ENCODE measurements at regions not wholly inside any gene's neighbourhood (a gene's known extent, or its start where the extent isn't known, plus 50 kb on each side); places are given as distances from the start of the nearest gene placed in this dataset.
"Not testable (repeated sequence)": the region's sequence is repeated elsewhere in the genome, so short reads cannot be mapped to it uniquely, and the experiment has no call there.

DNA sequence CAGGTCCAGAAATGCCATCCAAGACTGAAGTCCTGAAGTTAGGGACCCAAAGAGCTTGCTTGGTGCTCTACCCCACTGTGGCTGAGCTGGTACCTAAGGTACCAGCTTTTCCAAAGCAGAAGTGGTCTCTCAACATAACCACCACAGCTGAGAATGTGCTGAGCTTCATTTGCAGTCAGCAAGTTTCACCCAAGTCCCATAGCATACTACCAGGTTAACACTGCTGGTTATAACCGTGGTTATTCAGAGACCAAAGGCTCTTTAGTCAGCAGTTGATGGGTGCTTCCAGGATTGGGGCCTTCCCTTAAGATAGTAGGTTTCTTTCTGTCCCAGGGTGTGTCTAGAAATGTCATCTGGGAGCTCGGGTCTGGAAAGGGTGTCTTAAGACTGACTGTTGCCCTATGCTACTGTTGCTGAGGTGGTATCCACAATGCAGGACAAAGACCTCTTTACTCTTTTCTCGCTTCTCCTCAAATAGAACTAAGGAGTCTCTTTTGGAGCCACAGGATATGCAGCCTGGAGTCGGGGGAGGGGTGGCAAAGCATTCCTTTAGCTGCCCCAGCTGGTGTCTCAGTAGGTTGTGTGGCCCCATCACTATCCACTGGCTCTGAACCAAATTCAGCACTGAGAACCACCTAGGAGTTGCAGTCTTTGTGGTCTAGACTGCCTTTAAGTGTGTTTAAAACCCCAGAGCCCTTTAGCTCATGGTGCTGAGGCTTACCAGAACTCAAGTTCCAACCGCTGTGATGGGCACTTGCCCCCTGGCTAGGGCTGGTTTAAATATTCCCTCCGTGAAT, 354.9 kb upstream of the SEMA3C start:
- DNase-seq = no peak

DNA sequence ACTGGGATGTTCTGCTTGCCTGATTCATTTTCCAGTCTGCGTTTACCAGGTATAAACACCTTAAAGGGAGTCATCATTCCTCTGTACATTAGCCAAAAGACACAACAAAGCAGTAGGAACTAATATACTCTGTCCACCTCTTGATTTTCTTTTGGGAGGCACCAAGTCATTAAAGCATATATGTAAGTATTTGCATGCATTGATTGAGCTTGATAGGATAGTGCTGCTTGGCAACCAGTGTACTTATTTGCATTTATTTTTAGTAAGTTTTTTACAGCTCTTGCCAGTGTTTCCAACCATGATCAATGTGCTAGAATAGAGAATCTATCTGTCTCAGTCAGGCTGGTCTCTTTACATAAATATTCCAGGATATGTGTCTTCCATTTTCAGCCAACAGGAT, 353.3 kb upstream of the SEMA3C start:
- DNase-seq = no peak

DNA sequence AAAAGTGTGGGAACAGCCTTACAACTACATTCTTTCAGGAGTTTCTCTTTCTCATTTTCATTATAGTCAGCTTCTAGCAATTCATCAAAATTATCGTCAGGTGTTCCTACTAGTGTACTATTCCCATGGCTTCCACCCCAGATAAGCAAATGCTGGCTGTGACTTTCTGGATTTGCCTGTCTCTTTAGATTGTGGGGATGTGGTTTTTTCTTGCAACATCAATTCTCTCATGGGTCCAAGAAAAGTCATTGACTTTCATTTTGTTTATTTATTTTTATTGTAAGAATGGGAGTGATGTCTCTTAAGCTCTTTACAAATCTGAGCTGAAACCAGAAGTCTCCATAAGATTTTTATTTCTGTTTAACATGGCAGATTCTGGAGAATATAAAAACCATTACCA, 349.7 kb upstream of the SEMA3C start:
- no peak for DNase-seq

DNA sequence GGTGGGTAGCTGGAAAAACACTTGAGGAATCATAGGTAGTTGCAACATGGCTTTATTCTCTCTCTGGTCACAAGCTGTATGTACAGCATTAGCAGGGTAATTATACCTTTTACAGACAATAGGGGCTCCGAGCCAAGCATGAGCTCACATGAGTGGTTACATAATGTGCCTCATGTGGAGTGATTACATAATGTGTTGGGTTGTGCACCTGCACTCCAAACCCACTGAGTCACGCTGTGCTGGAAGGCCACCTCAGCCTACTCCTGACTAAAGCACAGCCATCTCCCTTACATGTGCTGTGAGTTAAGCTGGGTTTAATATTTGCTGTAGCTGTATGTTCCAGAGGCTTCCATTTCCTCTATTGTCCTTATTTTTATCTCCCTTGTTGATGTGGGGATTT, 348.7 kb upstream of the SEMA3C start:
- DNase-seq = no peak

DNA sequence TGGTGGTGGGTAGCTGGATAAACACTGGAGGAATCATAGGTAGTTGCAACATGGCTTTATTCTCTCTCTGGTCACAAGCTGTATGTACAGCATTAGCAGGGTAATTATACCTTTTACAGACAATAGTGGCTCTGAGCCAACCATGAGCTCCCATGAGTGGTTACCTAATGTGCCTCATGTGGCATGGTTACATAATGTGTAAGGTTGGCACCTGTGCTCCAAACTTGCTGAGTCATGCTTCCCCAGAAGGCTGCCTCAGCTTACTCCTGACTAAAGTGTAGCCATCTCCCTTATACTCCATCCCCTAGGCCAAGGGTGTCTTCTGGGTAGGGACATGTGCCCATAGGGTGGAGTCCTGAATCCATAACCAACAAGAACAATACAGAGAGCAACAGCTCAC, 345.3 kb upstream of the SEMA3C start:
- DNase-seq = no peak

DNA sequence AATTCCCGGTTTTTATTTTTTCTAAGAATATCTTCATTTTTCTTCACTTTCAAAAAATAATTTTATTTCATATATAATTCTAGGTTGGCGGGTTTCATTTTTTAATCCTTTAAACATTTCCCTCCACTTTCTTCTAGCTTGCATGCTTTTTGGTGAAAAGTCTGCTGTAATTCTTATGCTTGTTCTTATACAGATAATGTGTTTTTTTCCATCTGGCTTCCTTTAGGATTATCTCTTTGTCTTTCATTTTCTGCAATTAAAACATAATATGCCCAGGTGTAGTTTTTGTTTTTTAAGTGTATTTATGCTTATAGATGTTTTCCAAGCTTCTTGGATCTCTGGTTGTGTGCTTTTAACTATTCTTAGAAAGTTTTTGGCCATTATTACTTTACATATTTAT, 341.3 kb upstream of the SEMA3C start:
- no peak for DNase-seq

DNA sequence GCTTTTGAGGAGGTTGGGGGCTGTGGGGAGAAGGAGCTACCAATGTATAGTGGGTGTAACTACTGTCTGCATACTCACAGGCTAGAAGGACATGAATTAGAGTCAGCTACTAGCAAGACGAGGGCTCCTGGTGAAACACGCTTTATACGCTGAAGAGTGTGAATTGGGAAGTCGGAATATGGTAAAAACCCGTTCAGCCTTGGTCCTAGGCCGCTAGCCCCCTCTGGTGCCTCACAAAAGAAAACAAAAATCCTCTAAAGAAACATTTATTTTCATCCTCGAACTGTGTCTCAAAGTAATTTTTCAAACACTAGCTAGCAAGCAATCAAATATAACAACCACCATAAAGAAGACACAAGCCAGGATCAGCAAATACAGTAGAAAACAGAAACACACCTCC, 338.1 kb upstream of the SEMA3C start:
- DNase-seq = no peak

DNA sequence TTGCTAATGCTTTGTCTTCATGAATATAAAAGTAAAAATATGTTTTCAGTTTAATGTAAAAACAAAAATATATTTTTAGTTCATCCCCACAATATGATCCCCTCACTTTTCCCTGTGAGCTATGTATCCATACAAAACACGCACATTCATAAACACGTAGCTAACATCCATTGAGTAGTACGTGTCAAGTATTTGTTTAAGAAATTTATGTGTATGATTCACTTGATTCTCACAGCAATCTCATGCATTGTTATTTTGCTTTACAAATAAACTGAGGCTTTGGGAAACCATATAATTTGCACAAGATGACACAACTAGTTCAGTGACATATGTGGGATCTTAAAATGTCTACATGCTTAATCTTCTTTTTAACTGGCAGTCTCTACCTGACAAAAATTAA, 329.6 kb upstream of the SEMA3C start:
- DNase-seq = no peak

DNA sequence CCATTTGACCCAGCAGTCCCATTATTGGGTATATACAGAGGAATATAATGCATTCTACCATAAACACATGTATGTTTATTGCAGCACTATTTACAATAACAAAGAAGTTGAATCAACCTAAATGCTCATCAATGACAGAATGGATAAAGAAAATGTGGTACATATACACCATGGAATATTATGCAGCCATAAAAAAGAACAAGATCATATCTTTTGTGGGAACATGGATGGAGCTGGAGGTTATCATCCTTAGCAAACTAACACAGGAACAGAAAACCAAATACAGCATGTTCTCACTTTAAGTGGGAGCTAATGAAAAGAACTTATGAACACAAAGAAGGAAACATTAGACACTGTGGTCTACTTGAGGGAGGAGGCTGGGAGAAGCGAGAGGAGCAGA, 328.5 kb upstream of the SEMA3C start:
- DNase-seq = not testable (repeated sequence)

DNA sequence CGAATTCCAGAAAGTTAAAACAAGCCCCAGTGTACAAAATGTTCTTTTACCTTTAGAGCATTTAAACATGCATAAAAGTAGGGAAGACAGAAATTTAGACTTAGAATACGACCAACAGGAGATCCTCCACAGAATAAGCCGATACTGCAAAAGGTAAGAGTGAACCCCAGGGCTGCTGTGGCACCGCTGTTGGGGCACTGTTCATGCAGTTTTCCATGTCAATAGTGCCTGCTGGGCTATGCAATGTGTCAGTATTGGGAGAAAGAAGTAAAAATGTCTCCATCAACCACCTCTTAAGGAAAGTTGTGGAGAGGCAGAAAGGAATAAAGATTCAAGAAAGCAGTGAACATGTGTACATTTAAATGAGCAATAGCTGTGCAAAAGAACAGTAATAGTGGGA, 326.5 kb upstream of the SEMA3C start:
- no peak for DNase-seq

DNA sequence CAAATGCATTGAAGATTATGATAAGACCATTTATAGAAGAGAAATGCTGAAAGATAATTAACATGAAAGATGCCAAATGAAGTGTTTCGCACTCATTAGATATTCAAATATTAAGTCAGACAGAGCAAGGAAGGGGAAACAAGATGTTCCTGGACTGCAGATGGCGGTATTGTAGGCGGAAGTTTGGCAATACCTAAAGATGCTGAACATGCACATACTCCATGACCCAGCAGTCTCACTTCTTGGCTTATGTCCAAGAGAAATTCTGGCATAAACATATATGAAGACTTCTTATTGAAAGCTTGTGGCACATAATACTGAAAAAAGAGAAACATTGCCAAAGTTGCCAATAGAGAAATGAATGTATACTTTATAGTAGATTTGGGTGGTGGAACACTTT, 325.4 kb upstream of the SEMA3C start:
- no peak for DNase-seq

DNA sequence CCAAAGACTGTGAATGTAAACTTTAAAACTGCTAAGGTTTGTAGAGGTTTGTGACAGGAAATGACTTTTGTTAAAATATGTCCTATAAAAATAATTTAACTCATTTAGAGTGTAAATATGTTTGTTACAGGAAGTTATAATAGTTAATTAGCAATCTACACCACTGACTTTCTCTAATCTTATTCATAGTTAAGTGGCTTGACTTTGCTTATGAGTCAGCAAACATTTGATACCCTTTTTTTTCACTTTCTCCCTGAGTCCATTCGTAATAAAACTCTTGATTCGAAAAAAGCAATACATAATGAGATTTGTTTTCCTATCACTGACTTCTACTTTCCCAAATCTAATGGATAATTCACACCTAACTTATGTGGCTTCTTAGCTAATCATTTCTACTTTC, 317.7 kb upstream of the SEMA3C start:
- DNase-seq = no peak

DNA sequence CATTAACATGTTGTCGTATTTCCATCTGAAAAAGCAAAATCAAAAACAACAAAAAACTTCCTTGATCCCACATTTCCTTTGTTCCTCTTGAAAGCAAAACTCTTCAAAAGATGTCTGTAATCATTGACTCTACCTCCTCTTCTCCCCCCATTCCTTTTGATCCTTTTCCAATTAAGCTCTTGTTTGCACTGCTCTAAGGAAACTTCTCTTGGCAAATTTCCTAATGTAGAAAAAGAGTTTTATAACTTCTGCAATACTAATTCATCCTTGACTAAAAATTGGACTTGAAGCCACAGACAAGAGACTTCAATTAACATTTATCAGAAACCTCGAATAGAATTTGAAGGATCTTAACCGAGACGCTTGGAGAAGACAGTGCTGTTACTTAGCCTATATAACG, 317.1 kb upstream of the SEMA3C start:
- DNase-seq = no peak

DNA sequence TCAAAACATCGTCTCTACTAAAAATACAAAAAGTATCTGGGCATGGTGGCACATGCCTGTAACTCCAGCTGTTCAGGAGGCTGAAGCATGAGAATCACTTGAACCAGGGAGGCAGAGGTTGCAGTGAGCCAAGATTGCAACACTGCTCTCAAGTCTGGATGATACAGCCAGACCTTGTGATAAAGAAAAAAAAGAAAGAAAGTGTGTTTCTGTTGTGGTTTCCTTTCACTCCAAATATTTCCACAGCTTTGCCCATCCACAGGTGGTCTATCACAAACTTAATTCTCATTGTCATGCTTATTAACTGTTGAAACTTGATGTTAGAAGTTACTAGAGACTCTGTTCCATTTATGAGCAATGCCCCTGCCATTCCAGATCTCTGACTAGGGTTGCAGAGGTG, 316.0 kb upstream of the SEMA3C start:
- no peak for DNase-seq

DNA sequence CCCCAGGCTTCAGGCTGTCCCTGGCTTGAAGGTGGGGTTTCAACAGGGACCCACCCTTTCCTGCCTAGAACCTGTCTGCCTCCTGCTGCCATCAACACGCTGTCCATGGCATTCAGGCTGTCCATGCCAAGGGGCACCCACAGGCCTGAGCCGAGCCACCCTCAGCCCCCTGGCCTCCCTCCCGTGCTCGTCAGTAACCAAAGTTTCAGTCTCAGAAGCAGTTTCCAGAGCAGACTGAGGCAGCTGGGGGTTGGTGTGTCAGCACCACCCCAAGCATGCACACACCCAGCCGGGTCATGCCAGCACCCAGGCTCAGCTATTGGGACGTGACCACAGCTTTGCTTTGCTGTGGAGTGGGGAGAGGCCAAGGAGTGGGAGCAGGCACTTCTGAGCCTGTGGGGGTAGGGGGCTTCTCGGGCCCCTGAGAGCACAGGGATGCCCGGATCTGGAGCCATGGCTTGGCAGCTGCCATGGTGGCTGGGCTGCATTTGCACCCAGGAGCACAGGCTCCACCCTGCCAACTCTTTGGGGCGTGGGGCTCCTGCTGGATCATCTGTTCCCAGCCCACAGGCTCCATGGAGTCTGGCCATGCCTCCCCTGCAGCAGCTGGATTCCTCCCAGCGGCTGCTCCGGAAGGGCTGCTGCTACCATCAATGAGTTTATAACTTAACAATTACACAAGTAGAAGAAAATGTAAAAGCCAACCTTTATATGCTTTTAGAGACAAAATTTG, 314.5 kb upstream of the SEMA3C start:
- no peak for DNase-seq

DNA sequence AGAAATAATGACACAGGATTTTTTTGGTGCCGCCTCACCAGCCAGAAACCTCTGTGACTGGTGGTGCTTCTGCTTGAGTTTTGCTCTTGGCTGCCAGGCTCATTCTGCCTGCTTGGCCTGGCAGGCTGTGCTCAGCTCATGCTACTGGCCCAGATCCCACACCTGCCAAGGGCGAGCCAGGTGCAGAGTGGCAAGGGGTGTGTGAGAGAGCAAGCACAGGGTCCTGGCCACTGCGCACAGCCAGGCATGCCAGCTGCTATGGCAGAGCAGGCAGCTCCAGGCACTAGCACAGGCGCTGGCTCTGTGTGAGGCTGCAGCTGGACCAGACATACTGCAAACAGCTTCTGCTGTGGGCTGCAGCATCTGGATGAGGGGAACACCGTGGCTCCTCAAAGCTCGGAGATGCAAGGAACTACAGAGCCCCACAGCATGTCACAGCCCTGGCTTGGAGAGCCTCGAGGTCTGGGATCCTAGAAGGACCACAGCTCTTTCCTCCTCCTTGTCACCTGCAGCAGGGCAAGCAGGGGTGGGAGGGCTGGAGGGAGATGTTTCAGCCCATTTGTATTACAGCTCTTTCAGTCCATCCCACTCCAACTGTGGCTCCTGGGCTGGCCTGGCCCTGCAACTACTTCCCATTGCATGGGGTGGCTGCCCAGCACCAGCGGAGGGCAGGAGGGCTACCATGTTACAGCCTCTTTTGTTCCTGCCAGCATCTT, 313.4 kb upstream of the SEMA3C start:
- DNase-seq = no peak

DNA sequence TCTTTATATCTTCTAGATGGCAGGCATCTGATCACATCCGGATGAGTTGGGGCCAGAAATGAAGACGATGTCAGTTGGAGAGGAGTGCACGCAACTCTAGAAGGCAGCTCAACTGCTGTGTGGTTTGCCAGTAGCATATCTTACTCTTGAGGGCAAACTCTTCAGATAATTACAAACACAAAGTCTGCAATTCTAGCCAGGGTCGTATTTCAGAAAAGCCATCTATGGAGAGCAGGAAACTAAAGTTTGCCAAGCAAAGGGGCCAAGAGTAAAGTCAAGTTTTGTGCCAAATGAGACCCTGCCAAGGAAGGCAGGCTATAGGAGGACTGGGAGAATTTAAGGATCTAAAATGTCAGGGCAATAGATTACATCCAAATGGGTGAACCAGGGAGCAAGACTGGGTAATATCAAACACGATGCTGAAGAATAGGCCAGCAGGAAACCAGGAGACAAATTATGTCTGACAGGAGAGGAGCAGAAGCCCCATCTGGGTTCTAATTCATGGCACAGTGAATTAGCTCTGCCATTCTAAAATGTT, 312.5 kb upstream of the SEMA3C start:
- no peak for DNase-seq

DNA sequence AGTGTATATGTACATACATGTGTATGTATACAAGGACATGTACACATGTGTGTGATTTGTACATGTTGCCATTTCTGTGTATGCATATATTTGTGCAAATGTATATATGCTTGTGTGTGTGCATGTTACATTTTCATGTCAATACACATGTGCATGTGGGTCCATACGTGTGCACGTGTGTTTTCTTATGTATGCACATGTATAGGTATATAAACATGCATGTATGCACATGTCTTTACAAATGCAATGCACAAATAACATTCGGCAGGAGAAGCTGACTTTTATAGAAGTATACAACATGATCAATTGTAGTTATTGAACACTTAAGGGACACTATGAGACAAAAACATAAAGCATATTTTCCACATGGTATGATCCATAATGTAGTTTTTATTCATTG, 307.4 kb upstream of the SEMA3C start:
- DNase-seq = no peak

DNA sequence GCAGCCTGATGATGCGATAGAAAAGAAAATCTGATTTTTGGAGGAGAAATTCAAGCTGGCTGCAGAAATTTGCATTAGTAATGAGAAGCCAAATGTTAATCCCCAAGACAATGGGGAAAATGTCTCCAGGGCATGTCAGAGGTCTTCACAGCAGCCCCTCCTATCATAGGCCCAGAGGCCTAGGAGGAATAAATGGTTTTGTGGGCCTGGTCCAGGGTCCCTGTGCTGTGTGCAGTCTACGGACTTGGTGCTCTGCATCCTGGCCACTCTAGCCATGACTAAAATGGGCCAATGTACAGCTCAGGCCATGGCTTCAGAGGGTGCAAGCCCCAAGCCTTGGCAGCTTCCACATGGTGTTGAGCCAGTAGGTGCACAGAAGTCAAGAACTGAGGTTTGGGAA, 303.8 kb upstream of the SEMA3C start:
- DNase-seq = not testable (repeated sequence)

DNA sequence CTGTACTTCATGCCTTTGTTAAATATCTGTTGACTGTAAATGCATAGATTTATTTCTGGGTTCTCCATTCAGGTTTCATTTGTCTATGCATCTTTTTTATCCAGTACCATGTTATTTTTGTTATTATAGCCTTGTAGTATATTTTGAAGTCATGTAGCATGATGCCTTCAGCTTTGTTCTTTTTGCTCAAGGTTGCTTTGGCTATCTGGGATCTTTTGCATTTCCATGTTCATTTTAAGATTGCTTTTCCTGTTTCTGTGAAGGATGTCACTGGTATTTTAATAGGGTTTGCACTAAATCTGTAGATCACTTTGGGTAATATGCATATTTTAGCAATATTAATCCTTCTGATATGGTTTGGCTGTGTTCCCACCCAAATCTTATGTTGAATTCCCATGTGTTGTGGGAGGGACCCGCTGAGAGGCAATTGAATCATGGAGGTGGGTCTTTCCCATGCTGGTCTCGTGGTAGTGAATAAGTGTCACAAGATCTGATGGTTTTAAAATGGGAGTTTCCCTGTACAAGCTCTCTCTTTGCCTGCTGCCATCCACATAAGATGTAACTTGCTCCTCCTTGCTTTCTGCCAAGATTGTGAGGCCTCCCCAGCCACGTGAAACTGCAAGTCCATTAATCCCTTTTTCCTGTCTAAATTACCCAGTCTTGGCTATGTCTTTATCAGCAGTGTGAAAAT, 302.8 kb upstream of the SEMA3C start:
- DNase-seq = no peak

DNA sequence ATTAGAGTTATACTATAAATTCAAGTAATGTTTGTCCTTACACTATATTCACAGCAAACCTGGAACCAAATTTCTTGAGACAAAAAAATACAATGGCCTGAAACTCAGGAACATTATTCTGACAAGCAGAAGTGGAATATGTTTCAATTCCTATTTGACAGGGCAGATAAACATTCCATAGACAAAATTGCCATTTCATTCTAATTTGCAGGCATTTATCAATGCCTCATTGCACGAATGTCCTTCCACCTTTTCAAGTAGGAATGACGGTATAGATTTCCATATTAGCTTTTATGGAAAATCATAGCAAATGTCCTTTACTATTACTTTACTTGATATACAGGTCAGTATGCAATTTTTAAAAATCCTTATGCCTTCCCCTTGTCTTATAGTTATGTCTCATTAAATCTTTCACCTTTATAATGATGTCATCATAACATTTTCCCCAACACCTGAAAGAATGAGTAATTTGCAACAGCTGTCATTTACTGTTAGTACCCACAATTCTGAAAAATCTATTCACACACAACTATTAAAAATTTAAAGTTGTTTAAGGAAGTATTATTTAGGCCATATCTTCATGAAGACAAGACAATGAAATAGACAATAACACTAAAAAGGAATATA, 299.7 kb upstream of the SEMA3C start:
- DNase-seq = no peak

DNA sequence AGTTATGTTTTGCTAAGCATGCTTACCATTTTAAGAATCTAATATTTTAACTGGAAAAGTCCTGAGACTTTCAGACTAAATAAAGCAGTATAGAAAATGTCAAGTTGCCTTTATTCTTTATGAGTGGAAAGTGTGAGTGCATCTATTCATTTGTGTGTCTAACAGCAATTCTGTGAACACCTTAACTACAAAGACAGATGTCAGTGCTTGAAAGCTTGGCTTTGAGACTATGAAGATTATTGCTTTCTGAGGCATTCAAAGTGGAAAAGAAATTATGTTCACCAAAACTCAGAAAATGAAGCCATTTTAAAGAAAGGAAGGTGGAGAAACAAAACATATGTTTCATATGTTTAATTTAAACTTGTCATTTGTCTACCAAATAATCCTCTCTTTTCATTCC, 294.5 kb upstream of the SEMA3C start:
- DNase-seq = no peak

DNA sequence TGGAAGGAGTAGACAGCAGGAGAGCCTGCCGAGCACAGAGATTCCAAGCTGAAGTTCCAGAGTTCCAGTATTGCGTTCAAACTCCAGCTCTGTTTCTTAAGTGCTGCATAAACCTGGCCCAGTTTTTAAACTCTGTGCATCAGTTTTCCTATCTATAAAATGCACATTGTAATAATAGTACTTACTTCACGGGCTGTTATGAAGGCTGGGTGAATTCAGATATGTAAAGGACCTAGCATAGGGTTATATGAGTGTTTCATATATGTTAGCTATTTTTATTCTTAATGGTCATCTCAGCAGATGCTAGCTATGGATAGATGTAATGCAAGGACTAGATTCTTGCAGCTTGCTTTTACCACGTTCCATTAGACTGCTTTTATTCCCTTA, 293.1 kb upstream of the SEMA3C start:
- DNase-seq = no peak

All from T-helper 1 cell (primary cell).